A673 (cell line): ENCODE measurements at regions not wholly inside any gene's neighbourhood (a gene's known extent, or its start where the extent isn't known, plus 50 kb on each side); places are given as distances from the start of the nearest gene placed in this dataset.

Experiments used
- BruUV-seq: library from RNA; stranded (reverse); fragments of 400-500 nt; replicated peaks from 2 replicates; lab custom pipeline; 2021; lab: Mats Ljungman, UMichigan
- CTCF ChIA-PET: fragments of 300-600 bp; sonication (Branson Sonifier 250); formaldehyde crosslinking; loops from one replicate; lab custom pipeline; 2022; ENCODE audit warnings: antibody characterized with exemption; lab: Charles Lee
- POLR2A ChIA-PET: fragments of 300-600 bp; sonication (Branson Sonifier 250); formaldehyde crosslinking; loops from one replicate; lab custom pipeline; 2022; ENCODE audit warnings: antibody characterized with exemption; ENCODE audit not compliant: low non-redundant PET; lab: Charles Lee
- DNase-seq: peaks from one replicate; pipeline ENCODE4 v3.0.0-alpha.2; 2015; ENCODE audit warnings: low spot score
- H3K27ac ChIP-seq: fragments of 200-600 bp; sonication (generic); 2 replicates; pipeline ENCODE4 v1.5.1; 2016; ENCODE audit warnings: mixed run types, low read depth, mild to moderate bottlenecking, mixed read lengths, antibody characterized with exemption, low read length; ENCODE audit not compliant: poor library complexity, severe bottlenecking
- H3K27me3 ChIP-seq: fragments of 200-600 bp; sonication (generic); replicated peaks from 2 replicates; pipeline ENCODE4 v1.6.1; 2017; ENCODE audit warnings: mixed run types, low read depth, mild to moderate bottlenecking, mixed read lengths, antibody characterized with exemption, low read length; ENCODE audit not compliant: insufficient read depth, poor library complexity
- H3K36me3 ChIP-seq: fragments of 200-600 bp; sonication (generic); 2 replicates; pipeline ENCODE4 v1.6.1; 2016; ENCODE audit warnings: mixed run types, mild to moderate bottlenecking, mixed read lengths, antibody characterized with exemption, low read length; ENCODE audit not compliant: insufficient read depth, poor library complexity, severe bottlenecking
- H3K4me1 ChIP-seq: fragments of 200-600 bp; sonication (generic); 2 replicates; pipeline ENCODE4 v1.6.1; 2017; ENCODE audit warnings: mixed run types, mild to moderate bottlenecking, mixed read lengths, antibody characterized with exemption, low read length; ENCODE audit not compliant: insufficient read depth, poor library complexity, severe bottlenecking
- H3K4me3 ChIP-seq: fragments of 200-600 bp; sonication (generic); 2 replicates; pipeline ENCODE4 v1.5.1; 2016; ENCODE audit warnings: low read depth, mixed run types, mild to moderate bottlenecking, mixed read lengths, low read length; ENCODE audit not compliant: poor library complexity, severe bottlenecking
- H3K9me3 ChIP-seq: fragments of 200-600 bp; sonication (generic); 2 replicates; pipeline ENCODE4 v1.6.1; 2016; ENCODE audit warnings: mixed run types, low read depth, mild to moderate bottlenecking, mixed read lengths, antibody characterized with exemption, low read length; ENCODE audit not compliant: poor library complexity, severe bottlenecking
- EZH2 ChIP-seq: fragments of 200-600 bp; sonication (generic); IDR thresholded peaks from 2 replicates; pipeline ENCODE4 v1.6.1; 2017; ENCODE audit warnings: borderline replicate concordance, low read depth, mild to moderate bottlenecking, mixed read lengths, antibody characterized with exemption, low read length; ENCODE audit not compliant: poor library complexity, severe bottlenecking
- intact Hi-C: fragments of 100-400 bp; cut with micrococcal nuclease; formaldehyde crosslinking; loops from one replicate; pipeline ENCODE4 v1.10.0; 2022; ENCODE audit not compliant: unreplicated experiment
- TF ChIP-seq, protein P1 (sequence below): fragments of 300-800, 200-600 bp; sonication (generic); conservative IDR thresholded peaks from 2 replicates; pipeline ENCODE4 v1.5.1; 2017; ENCODE audit warnings: low read depth, mild to moderate bottlenecking, antibody characterized with exemption, low read length, moderate library complexity, mixed read lengths

DNA sequence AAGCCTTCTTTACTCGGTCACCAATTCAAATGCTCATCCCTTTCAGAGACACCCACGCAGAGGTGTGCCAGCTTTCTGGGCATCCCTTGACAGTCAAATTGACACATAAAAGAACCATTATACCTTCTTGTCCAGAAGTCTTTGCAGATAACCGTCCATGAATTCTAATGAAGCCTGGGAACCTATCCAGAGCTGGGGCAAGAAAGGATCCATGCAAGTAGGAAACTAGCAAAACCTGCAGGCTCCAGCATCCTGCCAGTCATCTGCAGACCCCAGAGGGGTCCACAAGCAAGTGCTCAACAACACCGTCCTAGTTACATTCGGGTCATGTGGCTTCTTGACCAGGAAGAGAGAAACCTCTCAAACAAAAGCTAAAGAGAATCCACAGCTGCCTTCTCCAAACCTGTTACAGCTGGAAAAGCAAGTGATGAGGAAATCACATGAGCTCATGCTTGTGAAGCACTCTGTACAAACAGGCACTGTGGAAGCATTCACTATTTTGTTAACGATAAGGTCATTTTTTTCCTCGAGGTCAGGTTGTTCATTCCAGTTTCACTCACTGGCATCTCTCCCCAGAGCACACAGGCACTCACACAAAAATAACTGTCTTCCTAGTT lies 80.2 kb upstream of the DMRT1 start:
- ChIA-PET POLR2A (no interaction called here), CTCF (no interaction called here)
- Histone ChIP-seq H3K4me1 (no peaks in the 10 kb centered on the region), H3K4me3 (no peak overlapping the region), H3K27ac (no peak overlapping the region), H3K9me3 (no peaks in the 10 kb centered on the region), H3K36me3 (no peaks in the 10 kb centered on the region), H3K27me3 (peaks cover 22% of the 10 kb centered on the region)
- no peak for DNase-seq
- BruUV-seq = no TSS peak
- intact Hi-C loops = loop anchor here (5.0 kb wide), 1 partner anchor 374 kb away; no protein-coding TSS in a partner anchor
- TF ChIP-seq EZH2 = no peak
- TF ChIP-seq, protein P1, sequence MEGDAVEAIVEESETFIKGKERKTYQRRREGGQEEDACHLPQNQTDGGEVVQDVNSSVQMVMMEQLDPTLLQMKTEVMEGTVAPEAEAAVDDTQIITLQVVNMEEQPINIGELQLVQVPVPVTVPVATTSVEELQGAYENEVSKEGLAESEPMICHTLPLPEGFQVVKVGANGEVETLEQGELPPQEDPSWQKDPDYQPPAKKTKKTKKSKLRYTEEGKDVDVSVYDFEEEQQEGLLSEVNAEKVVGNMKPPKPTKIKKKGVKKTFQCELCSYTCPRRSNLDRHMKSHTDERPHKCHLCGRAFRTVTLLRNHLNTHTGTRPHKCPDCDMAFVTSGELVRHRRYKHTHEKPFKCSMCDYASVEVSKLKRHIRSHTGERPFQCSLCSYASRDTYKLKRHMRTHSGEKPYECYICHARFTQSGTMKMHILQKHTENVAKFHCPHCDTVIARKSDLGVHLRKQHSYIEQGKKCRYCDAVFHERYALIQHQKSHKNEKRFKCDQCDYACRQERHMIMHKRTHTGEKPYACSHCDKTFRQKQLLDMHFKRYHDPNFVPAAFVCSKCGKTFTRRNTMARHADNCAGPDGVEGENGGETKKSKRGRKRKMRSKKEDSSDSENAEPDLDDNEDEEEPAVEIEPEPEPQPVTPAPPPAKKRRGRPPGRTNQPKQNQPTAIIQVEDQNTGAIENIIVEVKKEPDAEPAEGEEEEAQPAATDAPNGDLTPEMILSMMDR = no peak

DNA sequence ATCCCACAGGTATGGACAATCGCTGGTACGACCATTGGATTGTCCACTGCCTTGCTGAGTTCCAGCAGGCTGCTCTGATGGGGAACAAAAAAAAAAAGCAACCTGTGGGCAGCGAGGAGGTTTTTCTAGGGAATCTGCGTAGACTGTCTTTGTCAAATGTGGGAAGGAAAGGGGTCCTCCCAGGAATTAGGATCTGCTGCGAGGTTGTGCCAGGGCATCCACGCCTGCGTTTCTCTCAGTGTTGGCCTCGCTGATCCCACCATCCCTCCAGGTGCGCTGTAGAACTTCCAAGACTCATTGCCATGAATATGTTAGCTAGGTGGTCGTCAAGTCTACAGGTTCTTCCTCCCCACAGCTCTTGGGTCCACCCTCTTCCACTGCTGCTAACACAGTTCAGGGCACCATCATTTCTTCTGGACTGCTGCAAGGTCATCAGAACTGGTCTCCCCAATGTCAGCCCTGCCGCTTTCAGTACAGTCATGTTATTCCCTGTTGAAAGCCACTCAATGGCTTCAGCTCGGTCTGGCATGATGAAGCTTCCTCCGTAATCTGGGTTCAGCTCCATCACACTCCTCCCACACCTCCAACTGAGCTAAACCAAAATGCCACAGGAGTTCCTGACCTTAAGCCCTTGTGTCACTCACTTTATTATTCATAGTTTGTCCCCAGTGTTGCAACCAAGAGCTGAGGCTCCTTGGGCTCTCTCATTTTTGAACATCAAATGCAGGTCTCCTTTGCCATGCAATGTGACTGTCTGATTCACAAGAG lies 79.5 kb upstream of the DMRT1 start:
- no peaks in the 10 kb centered on the region for H3K36me3 ChIP-seq
- no peaks in the 10 kb centered on the region for H3K4me1 ChIP-seq
- no TSS peak for BruUV-seq
- peaks cover 23% of the 10 kb centered on the region for H3K27me3 ChIP-seq
- DNase-seq = no peak
- H3K9me3 ChIP-seq = no peaks in the 10 kb centered on the region
- no peak overlapping the region for H3K27ac ChIP-seq
- no peak overlapping the region for H3K4me3 ChIP-seq
- TF ChIP-seq EZH2 = no peak
- TF ChIP-seq, protein P1 = no peak
- ChIA-PET POLR2A (no interaction called here), CTCF (no interaction called here)
- intact Hi-C loops = loop anchor here (5.0 kb wide), 1 partner anchor 375 kb away; no protein-coding TSS in a partner anchor

DNA sequence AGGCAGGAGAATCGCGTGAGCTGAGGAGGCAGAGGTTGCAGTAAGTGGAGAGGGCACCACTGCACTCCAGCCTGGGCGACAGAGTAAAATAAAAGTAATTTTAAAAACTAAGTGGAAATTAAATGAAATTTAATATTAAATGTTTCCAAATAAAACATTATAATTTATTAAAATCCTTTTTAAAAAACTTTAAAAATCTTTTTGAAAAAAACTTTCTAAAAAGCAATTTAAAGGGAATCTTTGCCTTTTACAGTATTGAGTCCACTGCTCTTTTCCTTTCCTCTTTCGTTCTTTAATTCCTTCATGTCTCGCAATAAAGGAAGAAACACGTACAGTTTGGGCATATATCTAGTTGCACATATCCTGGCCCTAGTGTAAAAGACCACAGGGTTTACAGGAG lies 77.8 kb upstream of the DMRT1 start:
- ChIA-PET CTCF (interaction anchor here (0.6 kb wide), 1 partner anchor 412 kb away, joined by 3 read pairs; no protein-coding TSS in a partner anchor), POLR2A (no interaction called here)
- H3K4me1 ChIP-seq = no peaks in the 10 kb centered on the region
- no TSS peak for BruUV-seq
- no peak overlapping the region for H3K27ac ChIP-seq
- no peak overlapping the region for H3K4me3 ChIP-seq
- H3K27me3 ChIP-seq = peaks cover 23% of the 10 kb centered on the region
- H3K36me3 ChIP-seq = no peaks in the 10 kb centered on the region
- no peak for TF ChIP-seq EZH2
- TF ChIP-seq, protein P1 = no peak
- no peak for DNase-seq
- intact Hi-C loops = loop anchor here (5.0 kb wide), 1 partner anchor 376 kb away; no protein-coding TSS in a partner anchor
- no peaks in the 10 kb centered on the region for H3K9me3 ChIP-seq
